H9 (cell line): ENCODE measurements at regions not wholly inside any gene's neighbourhood (a gene's known extent, or its start where the extent isn't known, plus 50 kb on each side); places are given as distances from the start of the nearest gene placed in this dataset.

Experiments
- DNase-seq: peaks from one replicate; pipeline ENCODE4 v3.0.0-alpha.2; 2017
- H2AFZ ChIP-seq: one replicate; pipeline ENCODE4 v1.6.1; 2013; ENCODE audit warnings: mild to moderate bottlenecking, low read length, control low read depth, moderate library complexity
- H2AK5ac ChIP-seq: 2 replicates; pipeline ENCODE4 v1.6.1; 2013; ENCODE audit warnings: low read length, control low read depth, mixed read lengths; ENCODE audit not compliant: insufficient read length
- H2BK120ac ChIP-seq: one replicate; pipeline ENCODE4 v1.6.1; 2013; ENCODE audit warnings: low read depth, mild to moderate bottlenecking, low read length, control low read depth, inconsistent platforms; ENCODE audit not compliant: poor library complexity, severe bottlenecking
- H2BK12ac ChIP-seq: 2 replicates; pipeline ENCODE4 v1.6.1; 2013; ENCODE audit warnings: low read length, control low read depth, mixed read lengths, low read depth; ENCODE audit not compliant: insufficient read length
- H2BK15ac ChIP-seq: 2 replicates; pipeline ENCODE4 v1.6.1; 2013; ENCODE audit warnings: low read depth, low read length, control low read depth
- H2BK20ac ChIP-seq: one replicate; pipeline ENCODE4 v1.6.1; 2013; ENCODE audit warnings: low read depth, mild to moderate bottlenecking, low read length, control low read depth, inconsistent platforms; ENCODE audit not compliant: poor library complexity, severe bottlenecking
- H2BK5ac ChIP-seq: 2 replicates; pipeline ENCODE4 v1.6.1; 2013; ENCODE audit warnings: low read length, control low read depth, mixed read lengths; ENCODE audit not compliant: insufficient read length
- H3K14ac ChIP-seq: 2 replicates; pipeline ENCODE4 v1.6.1; 2013; ENCODE audit warnings: low read length, control low read depth; ENCODE audit not compliant: insufficient read depth
- H3K18ac ChIP-seq: 2 replicates; pipeline ENCODE4 v1.6.1; 2013; ENCODE audit warnings: low read depth, mild to moderate bottlenecking, mixed read lengths, low read length, control low read depth; ENCODE audit not compliant: insufficient read length
- H3K23ac ChIP-seq: 2 replicates; pipeline ENCODE4 v1.6.1; 2013; ENCODE audit warnings: low read length, control low read depth, mixed read lengths, low read depth; ENCODE audit not compliant: insufficient read length
- H3K23me2 ChIP-seq: 2 replicates; pipeline ENCODE4 v1.6.1; 2013; ENCODE audit warnings: low read depth, mild to moderate bottlenecking, mixed read lengths, low read length, control low read depth; ENCODE audit not compliant: insufficient read length, poor library complexity, severe bottlenecking
- H3K27ac ChIP-seq: 2 replicates; pipeline ENCODE4 v1.5.1; 2013; ENCODE audit warnings: low read length, control low read depth, mixed read lengths, low read depth; ENCODE audit not compliant: insufficient read length
- H3K27me3 ChIP-seq: 2 replicates; pipeline ENCODE4 v1.6.1; 2013; ENCODE audit warnings: low read length, control low read depth, inconsistent platforms; ENCODE audit not compliant: insufficient read depth
- H3K4ac ChIP-seq: 2 replicates; pipeline ENCODE4 v1.6.1; 2013; ENCODE audit warnings: low read depth, mild to moderate bottlenecking, control low read depth, inconsistent platforms, low read length, moderate library complexity
- H3K4me1 ChIP-seq: 2 replicates; pipeline ENCODE4 v1.6.1; 2013; ENCODE audit warnings: low read length, control low read depth, inconsistent platforms; ENCODE audit not compliant: insufficient read depth
- H3K4me2 ChIP-seq: 2 replicates; pipeline ENCODE4 v1.6.1; 2013; ENCODE audit warnings: low read length, control low read depth, mixed read lengths; ENCODE audit not compliant: insufficient read length, insufficient read depth
- H3K56ac ChIP-seq: 2 replicates; pipeline ENCODE4 v1.6.1; 2013; ENCODE audit warnings: low read depth, mild to moderate bottlenecking, mixed read lengths, low read length, control low read depth; ENCODE audit not compliant: insufficient read length
- H3K79me1 ChIP-seq: 2 replicates; pipeline ENCODE4 v1.6.1; 2013; ENCODE audit warnings: low read depth, mild to moderate bottlenecking, moderate library complexity, low read length, control low read depth, inconsistent platforms; ENCODE audit not compliant: insufficient read depth, poor library complexity, severe bottlenecking
- H3K79me2 ChIP-seq: 2 replicates; pipeline ENCODE4 v1.6.1; 2013; ENCODE audit warnings: low read length, control low read depth, inconsistent platforms; ENCODE audit not compliant: insufficient read depth
- H3K9ac ChIP-seq: 2 replicates; pipeline ENCODE4 v1.6.1; 2013; ENCODE audit warnings: low read length, control low read depth, mixed read lengths; ENCODE audit not compliant: insufficient read length; ENCODE audit errors: extremely low read depth
- H3K9me3 ChIP-seq: one replicate; pipeline ENCODE4 v1.6.1; 2013; ENCODE audit warnings: low read depth, low read length, inconsistent platforms; ENCODE audit not compliant: control insufficient read depth
- H3T11ph ChIP-seq: one replicate; pipeline ENCODE4 v1.6.1; 2013; ENCODE audit warnings: mild to moderate bottlenecking, low read length, control low read depth, inconsistent platforms
- H4K20me1 ChIP-seq: one replicate; pipeline ENCODE4 v1.6.1; 2013; ENCODE audit not compliant: control insufficient read depth, insufficient read length, insufficient read depth
- H4K5ac ChIP-seq: 2 replicates; pipeline ENCODE4 v1.6.1; 2013; ENCODE audit warnings: low read depth, mild to moderate bottlenecking, mixed read lengths, low read length, control low read depth; ENCODE audit not compliant: insufficient read length
- H4K8ac ChIP-seq: replicated peaks from 2 replicates; pipeline ENCODE4 v1.6.1; 2013; ENCODE audit warnings: low read length, control low read depth, mixed read lengths, low read depth; ENCODE audit not compliant: insufficient read length
- H4K91ac ChIP-seq: 2 replicates; pipeline ENCODE4 v1.6.1; 2013; ENCODE audit warnings: low read depth, mild to moderate bottlenecking, moderate library complexity, mixed read lengths, low read length, control low read depth; ENCODE audit not compliant: insufficient read length
- H3K27ac Mint-ChIP-seq, 3 experiments: 2 replicates in 2 of 3; 3 replicates in 1 of 3; pipeline ENCODE4 v1.8.0; 2020 to 2021; ENCODE audit warnings: mixed read lengths in 3 of 3, mild to moderate bottlenecking in 1 of 3, moderate library complexity in 1 of 3
- H3K27me3 Mint-ChIP-seq: 2 replicates; pipeline ENCODE4 v1.8.0; 2021; ENCODE audit warnings: low read depth, mild to moderate bottlenecking, moderate library complexity, mixed read lengths
- H3K36me3 Mint-ChIP-seq, 3 experiments: 2 replicates in 2 of 3; 3 replicates in 1 of 3; pipeline ENCODE4 v1.8.0; 2020 to 2021; ENCODE audit warnings: low read depth in 3 of 3, mixed read lengths in 3 of 3; ENCODE audit not compliant: insufficient read depth in 1 of 3
- H3K4me1 Mint-ChIP-seq, 2 experiments: 2 replicates each; pipeline ENCODE4 v1.8.0; 2020; ENCODE audit warnings: mixed read lengths in 2 of 2
- H3K4me3 Mint-ChIP-seq, 2 experiments: 2 replicates in 1 of 2; 3 replicates in 1 of 2; pipeline ENCODE4 v1.8.0; 2020 to 2021; ENCODE audit warnings: mild to moderate bottlenecking in 2 of 2, mixed read lengths in 2 of 2, moderate library complexity in 1 of 2
- H3K9me3 Mint-ChIP-seq, 2 experiments: 2 replicates in 1 of 2; 3 replicates in 1 of 2; pipeline ENCODE4 v1.8.0; 2020; ENCODE audit warnings: mild to moderate bottlenecking in 2 of 2, mixed read lengths in 2 of 2, moderate library complexity in 1 of 2
- CTCF ChIP-seq: fragments of 200-600 bp; sonication (generic); conservative IDR thresholded peaks from 3 replicates; pipeline ENCODE4 v1.8.0; 2021; ENCODE audit warnings: antibody characterized with exemption, mild to moderate bottlenecking
- WGBS: extraction: QIAGEN DNeasy Blood & Tissue Kit; methylation state at CpG from one replicate; pipeline ENCODE4 v1.1.7; 2013; ENCODE audit warnings: missing lambda C conversion rate, low lambda C conversion rate, mixed read lengths; ENCODE audit not compliant: insufficient read length; ENCODE audit errors: extremely low coverage; 5-methylcytosine and 5-hydroxymethylcytosine counted together

GRCh38 chr1:58000821-58001220 lies 545.7 kb downstream of the OMA1 start:
- H3K4me1 Mint-ChIP-seq: peaks cover 68 to 80% of the 10 kb centered on the region in 2 experiments
- no peak overlapping the region for H3K14ac ChIP-seq
- H3T11ph ChIP-seq: no peak overlapping the region
- no peaks in the 10 kb centered on the region for H3K23me2 ChIP-seq
- no peak overlapping the region for H2AK5ac ChIP-seq
- no peak overlapping the region for H2AFZ ChIP-seq
- H3K9ac ChIP-seq: no peak overlapping the region
- no peak overlapping the region for H3K4ac ChIP-seq
- H3K79me2 ChIP-seq: no peaks in the 10 kb centered on the region
- no peak overlapping the region for H3K4me3 Mint-ChIP-seq
- H4K20me1 ChIP-seq: no peaks in the 10 kb centered on the region
- peaks cover 7% of the 10 kb centered on the region for H3K27me3 Mint-ChIP-seq
- H3K56ac ChIP-seq: no peak overlapping the region
- no peak overlapping the region for H4K8ac ChIP-seq
- H3K36me3 Mint-ChIP-seq: peaks cover 0 to 14% (median 5%) of the 10 kb centered on the region in 3 experiments; a peak in 5 of 7 replicates
- H3K27me3 ChIP-seq: no peaks in the 10 kb centered on the region
- H4K5ac ChIP-seq: no peak overlapping the region
- no peak for TF ChIP-seq CTCF
- H3K9me3 ChIP-seq: no peaks in the 10 kb centered on the region
- no peak overlapping the region for H2BK20ac ChIP-seq
- no peak overlapping the region for H3K4me2 ChIP-seq
- H3K27ac Mint-ChIP-seq: no peak overlapping the region; a peak in 1 of 7 replicates
- no peak overlapping the region for H2BK120ac ChIP-seq
- no peak overlapping the region for H2BK5ac ChIP-seq
- WGBS: no CpG with 5 or more reads among the region's 1 CpG
- H3K27ac ChIP-seq: no peak overlapping the region
- no peak overlapping the region for H2BK12ac ChIP-seq
- no peaks in the 10 kb centered on the region for H3K79me1 ChIP-seq
- no peak overlapping the region for H4K91ac ChIP-seq
- no peak for DNase-seq
- H3K9me3 Mint-ChIP-seq: peaks cover 2 to 5% of the 10 kb centered on the region in 2 experiments; a peak in 2 of 5 replicates
- H2BK15ac ChIP-seq: no peak overlapping the region
- H3K18ac ChIP-seq: no peak overlapping the region
- H3K4me1 ChIP-seq: peaks cover 18% of the 10 kb centered on the region; the same call in 1 of the 2 replicates
- no peak overlapping the region for H3K23ac ChIP-seq
